SU-DHL-6 (cell line): ENCODE measurements at regions not wholly inside any gene's neighbourhood (a gene's known extent, or its start where the extent isn't known, plus 50 kb on each side); places are given as distances from the start of the nearest gene placed in this dataset.

ENCODE experiments used
- EZH2phosphoT487 ChIP-seq: fragments of 200-600 bp; sonication (generic), shearing (Covaris generic); conservative IDR thresholded peaks from 2 replicates; pipeline ENCODE4 v1.6.1; 2018; ENCODE audit warnings: mild to moderate bottlenecking, antibody characterized with exemption, low read length, moderate library complexity, mixed read lengths
- TF ChIP-seq, protein P1 (sequence below): fragments of 200-600 bp; sonication (generic); IDR thresholded peaks from one replicate; pipeline ENCODE4 v1.5.1; 2017; ENCODE audit warnings: antibody characterized with exemption, mild to moderate bottlenecking, low read length, moderate library complexity; ENCODE audit not compliant: insufficient read depth, poor library complexity, severe bottlenecking

DNA sequence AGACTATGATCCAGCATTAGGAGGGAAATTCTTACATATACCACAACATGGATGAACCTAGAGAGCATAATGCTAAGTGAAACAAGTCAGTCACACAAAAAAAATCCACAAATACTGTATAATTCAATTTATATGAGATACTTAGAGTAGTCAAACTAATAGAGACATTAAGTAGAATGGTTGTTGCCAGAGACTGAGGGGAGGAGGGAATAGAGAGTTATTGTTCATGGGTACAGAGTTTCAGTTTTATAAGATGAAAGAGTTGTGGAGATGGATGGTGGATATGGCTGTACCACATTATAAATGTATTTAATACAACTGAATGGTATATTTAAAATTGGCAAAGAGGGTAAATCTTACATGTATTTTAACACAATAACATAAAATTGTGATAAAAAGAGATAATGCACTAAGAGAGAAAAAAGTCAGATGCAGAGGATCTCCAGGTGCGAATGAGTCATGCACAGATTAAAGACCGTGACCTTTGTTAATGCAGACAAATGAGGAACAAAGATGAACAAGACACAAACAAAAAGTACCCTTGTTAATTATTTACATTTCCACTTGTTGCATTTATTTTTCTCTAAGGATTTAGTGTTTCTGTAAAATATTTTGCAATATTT, 541.7 kb upstream of the MEX3C start:
- TF ChIP-seq, protein P1, sequence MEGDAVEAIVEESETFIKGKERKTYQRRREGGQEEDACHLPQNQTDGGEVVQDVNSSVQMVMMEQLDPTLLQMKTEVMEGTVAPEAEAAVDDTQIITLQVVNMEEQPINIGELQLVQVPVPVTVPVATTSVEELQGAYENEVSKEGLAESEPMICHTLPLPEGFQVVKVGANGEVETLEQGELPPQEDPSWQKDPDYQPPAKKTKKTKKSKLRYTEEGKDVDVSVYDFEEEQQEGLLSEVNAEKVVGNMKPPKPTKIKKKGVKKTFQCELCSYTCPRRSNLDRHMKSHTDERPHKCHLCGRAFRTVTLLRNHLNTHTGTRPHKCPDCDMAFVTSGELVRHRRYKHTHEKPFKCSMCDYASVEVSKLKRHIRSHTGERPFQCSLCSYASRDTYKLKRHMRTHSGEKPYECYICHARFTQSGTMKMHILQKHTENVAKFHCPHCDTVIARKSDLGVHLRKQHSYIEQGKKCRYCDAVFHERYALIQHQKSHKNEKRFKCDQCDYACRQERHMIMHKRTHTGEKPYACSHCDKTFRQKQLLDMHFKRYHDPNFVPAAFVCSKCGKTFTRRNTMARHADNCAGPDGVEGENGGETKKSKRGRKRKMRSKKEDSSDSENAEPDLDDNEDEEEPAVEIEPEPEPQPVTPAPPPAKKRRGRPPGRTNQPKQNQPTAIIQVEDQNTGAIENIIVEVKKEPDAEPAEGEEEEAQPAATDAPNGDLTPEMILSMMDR = no peak
- no peak for TF ChIP-seq EZH2phosphoT487
